Left lung (tissue), 4 donors: ENCODE measurements at regions not wholly inside any gene's neighbourhood (a gene's known extent, or its start where the extent isn't known, plus 50 kb on each side); places are given as distances from the start of the nearest gene placed in this dataset.

ENCODE experiments used
- ATAC-seq: fragments of 200-7000 bp; cut with Tn5 transposase; one replicate; pipeline ENCODE4 v1.9.1; 2020; ENCODE audit warnings: moderate library complexity
- DNase-seq, 4 donors: peaks; one replicate each; pipeline ENCODE4 v3.0.0-alpha.2; 2013 to 2020
- H3K27ac ChIP-seq, 2 donors: fragments of 200-600 bp; sonication (generic) in 1 of 2; one replicate each; pipeline versions ENCODE4 v1.5.0 to v1.8.0; 2020 to 2021
- H3K27me3 ChIP-seq, 2 donors: fragments of 200-600 bp; sonication (generic) in 1 of 2; one replicate each; pipeline versions ENCODE4 v1.5.0 to v1.8.0; 2020 to 2021
- H3K36me3 ChIP-seq, 2 donors: fragments of 200-600 bp; sonication (generic) in 1 of 2; one replicate each; pipeline versions ENCODE4 v1.5.0 to v1.8.0; 2020 to 2021
- H3K4me1 ChIP-seq, 2 donors: fragments of 200-600 bp; one replicate each; pipeline ENCODE4 v1.8.0; 2021
- H3K4me3 ChIP-seq, 2 donors: fragments of 200-600 bp; sonication (generic) in 1 of 2; one replicate each; pipeline versions ENCODE4 v1.5.0 to v1.8.0; 2020 to 2021; ENCODE audit warnings: mild to moderate bottlenecking in 1 of 2
- H3K9me3 ChIP-seq, 2 donors: fragments of 200-600 bp; sonication (generic) in 1 of 2; one replicate each; pipeline versions ENCODE4 v1.5.0 to v1.8.0; 2020 to 2021
- CTCF ChIP-seq, 2 donors: fragments of 200-600 bp; sonication (generic) in 1 of 2; IDR thresholded peaks; one replicate each; pipeline versions ENCODE4 v1.5.0 to v1.8.0; 2021; ENCODE audit warnings: antibody characterized with exemption in 2 of 2
- intact Hi-C, 2 donors: fragments of 100-400 bp; cut with DNase I; formaldehyde crosslinking; loops; one replicate each; pipeline versions ENCODE4 v1.11.2 to v1.14.2; 2022
- donor health status: DM: no; HTN: yes; CAD: no.
- donor health status: DM: no; HTN: no; CAD: no.

- no peak for ATAC-seq
- intact Hi-C loops: no loop called here
- no peak for DNase-seq
- no peaks in the 10 kb centered on the region for H3K4me1 ChIP-seq
- no peak overlapping the region for H3K4me3 ChIP-seq
- H3K27ac ChIP-seq: no peak overlapping the region
- no peaks in the 10 kb centered on the region for H3K27me3 ChIP-seq
- no peaks in the 10 kb centered on the region for H3K9me3 ChIP-seq
- H3K36me3 ChIP-seq: no peaks in the 10 kb centered on the region
- no peak for TF ChIP-seq CTCF (IDR thresholded peaks at IDR 0.05)
These were observed 129.3 kb upstream of the KIF26B start for GRCh38 chr1:245025525-245025924.

GRCh38 chr1:245023222-245023621 lies 131.6 kb upstream of the KIF26B start:
- Histone ChIP-seq H3K27ac (no peak overlapping the region), H3K4me1 (no peaks in the 10 kb centered on the region), H3K4me3 (no peak overlapping the region), H3K36me3 (no peaks in the 10 kb centered on the region), H3K9me3 (no peaks in the 10 kb centered on the region), H3K27me3 (no peaks in the 10 kb centered on the region)
- intact Hi-C loops: no loop called here
- TF ChIP-seq CTCF (IDR thresholded peaks at IDR 0.05): no peak
- ATAC-seq (no peak), DNase-seq (no peak)

DNA sequence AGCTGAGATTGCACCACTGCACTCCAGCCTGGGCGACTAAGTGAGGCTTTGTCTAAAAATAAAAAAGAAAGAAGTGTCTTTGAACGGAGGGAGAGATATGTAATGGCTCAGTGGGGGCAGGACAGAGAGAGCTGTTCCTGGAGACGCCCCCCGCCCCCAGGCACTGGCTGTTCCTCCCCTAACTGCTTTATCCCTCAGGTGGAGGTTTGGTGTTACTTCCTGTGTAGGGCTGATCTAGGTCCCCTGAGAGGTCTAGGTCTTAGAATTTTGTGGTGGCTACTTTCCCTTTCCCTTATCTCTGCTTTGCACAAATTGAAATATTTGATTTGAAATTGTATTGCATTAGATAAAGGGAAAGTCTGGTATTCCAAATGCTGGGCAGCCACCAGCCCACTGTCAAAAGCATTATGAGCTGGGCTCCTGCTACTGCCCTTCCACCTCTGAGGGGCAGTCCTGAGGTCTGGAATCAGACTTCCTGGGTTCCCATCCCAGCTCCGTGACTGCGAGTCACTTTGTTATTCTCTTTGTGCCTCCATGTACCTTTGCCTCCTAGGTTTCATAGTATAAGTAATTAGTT lies 134.8 kb upstream of the KIF26B start:
- no peak overlapping the region for H3K4me3 ChIP-seq
- no peak for DNase-seq
- no peak for ATAC-seq
- H3K27ac ChIP-seq: no peak overlapping the region
- intact Hi-C loops: no loop called here
- H3K27me3 ChIP-seq: no peaks in the 10 kb centered on the region
- no peaks in the 10 kb centered on the region for H3K4me1 ChIP-seq
- TF ChIP-seq CTCF (IDR thresholded peaks at IDR 0.05): no peak
- no peaks in the 10 kb centered on the region for H3K9me3 ChIP-seq
- H3K36me3 ChIP-seq: no peaks in the 10 kb centered on the region

- intact Hi-C loops: no loop called here
- no peak for TF ChIP-seq CTCF (IDR thresholded peaks at IDR 0.05)
- peak; percentile 95 for ATAC-seq
- Histone ChIP-seq H3K27ac (no peak overlapping the region), H3K9me3 (no peaks in the 10 kb centered on the region), H3K27me3 (no peaks in the 10 kb centered on the region), H3K4me1 (no peaks in the 10 kb centered on the region), H3K4me3 (no peak overlapping the region), H3K36me3 (no peaks in the 10 kb centered on the region)
- DNase-seq: peak in 1 of 4 donors; percentile 26
These were observed 138.1 kb upstream of the KIF26B start for GRCh38 chr1:245016700-245017099.

DNA sequence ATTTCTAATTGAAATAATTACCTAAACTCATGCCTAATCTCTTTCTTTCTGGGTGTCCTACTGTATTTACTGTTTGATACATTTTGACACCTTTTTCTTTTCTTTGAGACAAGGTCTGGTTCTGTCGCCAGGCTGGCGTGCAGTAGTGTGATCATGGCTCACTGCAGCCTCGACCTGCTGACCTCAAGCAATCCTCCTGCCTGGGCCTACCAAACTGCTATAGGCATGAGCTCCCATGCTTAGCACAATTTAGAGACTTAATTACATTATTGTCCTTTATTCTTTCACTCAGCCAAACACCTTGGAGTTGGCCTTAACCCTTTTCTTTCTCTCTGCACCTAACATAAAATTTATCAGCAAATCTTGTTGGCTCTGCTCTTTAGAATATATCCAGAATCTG lies 139.8 kb upstream of the KIF26B start:
- intact Hi-C loops: no loop called here
- no peaks in the 10 kb centered on the region for H3K27me3 ChIP-seq
- no peaks in the 10 kb centered on the region for H3K4me1 ChIP-seq
- no peak overlapping the region for H3K4me3 ChIP-seq
- DNase-seq: no peak
- no peaks in the 10 kb centered on the region for H3K36me3 ChIP-seq
- no peak for ATAC-seq
- no peak for TF ChIP-seq CTCF (IDR thresholded peaks at IDR 0.05)
- H3K9me3 ChIP-seq: no peaks in the 10 kb centered on the region
- H3K27ac ChIP-seq: no peak overlapping the region
